GM19238 (cell line): ENCODE measurements at regions not wholly inside any gene's neighbourhood (a gene's known extent, or its start where the extent isn't known, plus 50 kb on each side); places are given as distances from the start of the nearest gene placed in this dataset.
"Not testable (repeated sequence)": the region's sequence is repeated elsewhere in the genome, so short reads cannot be mapped to it uniquely, and the experiment has no call there.

ENCODE experiments used
- DNase-seq: peaks from one replicate; pipeline ENCODE4 v3.0.0; 2011; ENCODE audit warnings: low spot score; ENCODE audit not compliant: insufficient read length

DNA sequence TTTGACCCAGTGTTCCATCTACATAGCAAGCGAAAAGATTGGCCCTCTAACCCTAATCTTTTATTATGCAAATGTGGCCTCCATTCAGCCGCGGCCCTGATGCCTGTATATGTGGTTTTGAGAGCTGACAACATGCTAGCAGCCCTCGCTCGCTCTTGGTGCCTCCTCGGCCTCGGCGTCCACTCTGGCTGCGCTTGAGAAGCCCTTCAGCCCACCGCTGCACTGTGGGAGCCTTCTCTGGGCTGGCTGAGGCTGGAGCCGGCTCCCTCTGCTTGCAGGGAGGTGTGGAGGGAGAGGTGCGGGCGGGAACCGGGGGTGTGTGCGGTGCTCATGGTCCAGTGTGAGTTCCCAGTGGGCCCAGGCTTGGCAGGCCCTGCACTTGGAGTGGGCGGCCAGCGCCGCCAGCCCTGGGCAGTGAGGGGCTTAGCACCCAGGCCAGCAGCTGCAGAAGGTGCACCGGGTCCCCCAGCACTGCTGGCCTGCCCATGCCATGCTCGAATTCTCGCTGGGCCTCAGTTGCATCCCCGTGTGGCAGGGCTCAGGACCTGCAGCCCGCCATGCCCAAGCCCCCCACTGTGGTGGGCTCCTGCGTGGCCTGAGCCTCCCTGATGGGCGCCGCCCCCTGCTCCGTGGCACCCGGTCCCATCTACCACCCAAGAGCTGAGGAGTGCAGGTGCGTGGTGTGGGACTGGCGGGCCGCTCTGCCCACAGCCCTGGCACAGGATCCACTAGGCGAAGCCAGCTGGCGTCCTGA lies 757.5 kb upstream of the CTNND2 start:
- no peak for DNase-seq

DNA sequence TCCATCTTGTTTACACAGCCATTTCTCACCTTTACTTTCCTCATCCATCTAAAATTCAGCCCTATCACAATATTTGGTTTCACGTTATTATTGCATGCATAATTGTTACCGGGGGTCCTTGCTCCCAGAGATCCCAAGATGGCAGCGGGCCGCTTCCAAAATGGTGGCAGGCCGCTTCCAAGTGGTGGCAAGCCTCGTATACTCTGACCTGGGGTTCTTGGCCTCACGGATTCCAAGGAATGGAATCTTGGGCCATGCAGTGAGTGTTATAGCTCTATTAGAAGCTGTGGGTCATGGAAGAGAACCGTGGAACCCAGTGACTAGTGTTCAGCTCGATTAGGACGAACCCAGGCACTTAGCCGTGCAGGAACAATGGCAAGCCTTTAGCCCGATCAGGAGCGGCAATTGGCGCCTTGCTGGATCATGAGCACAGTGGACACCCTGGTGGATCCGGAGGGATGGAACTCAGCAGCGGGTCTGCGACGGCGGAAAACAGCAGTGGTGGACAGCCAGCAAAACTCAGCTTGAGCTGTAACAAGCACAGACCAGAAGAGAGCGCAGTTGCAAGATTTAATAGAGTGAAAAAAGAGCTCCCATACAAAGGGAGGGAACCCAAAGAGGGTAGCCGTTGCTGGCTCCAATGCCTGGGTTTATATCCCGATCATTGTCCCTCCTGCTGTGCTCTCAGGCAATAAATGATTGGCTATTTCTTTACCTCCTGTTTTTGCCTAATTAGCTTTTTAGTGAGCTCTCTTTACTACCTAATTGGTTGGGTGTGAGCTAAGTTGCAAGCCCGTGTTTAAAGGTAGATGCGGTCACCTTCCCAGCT lies 756.2 kb upstream of the CTNND2 start:
- not testable (repeated sequence) for DNase-seq

DNA sequence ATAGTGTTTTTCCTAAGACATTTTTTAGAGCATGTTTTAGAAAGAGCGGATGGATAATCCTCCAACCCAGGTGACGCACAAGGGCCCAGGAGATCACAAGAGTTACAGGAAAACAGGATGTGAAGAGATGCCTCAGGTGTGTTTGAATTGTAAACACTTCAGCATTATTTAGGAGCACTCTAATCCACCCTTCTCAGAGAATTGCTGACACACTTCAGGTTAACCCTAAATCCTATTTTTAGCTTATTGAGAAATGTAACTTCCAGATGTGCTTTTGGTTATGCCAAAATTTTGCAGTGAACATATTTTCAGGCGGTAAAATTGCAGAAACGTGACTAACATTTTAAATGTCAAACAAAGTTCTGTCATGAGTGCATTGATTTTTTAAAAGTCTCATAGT lies 755.4 kb upstream of the CTNND2 start:
- no peak for DNase-seq

DNA sequence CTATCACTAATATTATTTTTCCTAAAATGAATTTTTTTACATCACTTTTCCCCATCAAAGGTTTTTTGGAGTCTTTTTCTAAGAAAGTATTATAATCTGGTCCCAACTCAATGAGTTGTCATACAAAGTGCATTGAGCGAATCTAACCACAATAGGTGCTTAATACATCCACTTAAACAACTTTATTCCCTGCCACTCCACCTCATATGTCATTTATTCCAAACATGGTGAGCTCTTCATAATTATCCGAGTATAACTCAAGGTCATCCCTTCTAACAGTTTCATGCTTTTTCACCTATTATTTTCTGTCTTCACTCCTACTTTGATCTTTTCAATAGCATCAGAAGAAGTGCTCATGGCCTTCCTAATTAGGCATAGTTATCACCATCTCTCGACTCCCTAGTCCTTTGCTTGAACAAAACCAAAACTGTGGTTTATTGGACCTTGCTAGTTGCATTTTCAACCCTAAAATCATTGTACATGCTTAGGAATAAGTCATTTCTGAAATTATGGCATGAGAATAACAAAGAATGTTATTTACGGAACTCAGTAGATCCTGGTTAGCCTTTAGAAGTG lies 754.7 kb upstream of the CTNND2 start:
- no peak for DNase-seq

DNA sequence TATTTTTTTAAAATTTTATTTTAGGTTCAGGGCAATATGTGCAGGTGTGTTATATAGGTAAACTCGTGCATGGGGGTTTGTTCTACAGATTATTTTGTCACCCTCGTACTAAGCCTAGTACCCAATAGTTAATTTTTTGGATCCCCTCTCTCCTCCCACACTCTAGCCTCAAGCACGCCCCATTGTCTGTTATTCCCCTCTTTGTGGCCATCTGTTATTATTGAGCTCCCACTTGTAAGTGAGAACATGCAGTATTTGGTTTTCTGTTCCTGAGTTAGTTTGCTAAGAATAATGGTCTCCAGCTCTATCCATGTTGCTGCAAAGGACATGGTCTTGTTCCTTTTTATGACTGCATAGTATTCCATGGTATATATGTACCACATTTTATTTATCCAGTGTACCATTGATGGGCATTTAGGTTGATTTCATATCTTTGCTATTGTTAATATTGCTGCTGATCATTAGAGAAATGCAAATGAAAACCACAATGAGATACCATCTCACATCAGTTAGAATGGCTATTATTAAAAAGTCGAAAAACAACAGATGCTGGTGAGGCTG lies 753.7 kb upstream of the CTNND2 start:
- DNase-seq = not testable (repeated sequence)

DNA sequence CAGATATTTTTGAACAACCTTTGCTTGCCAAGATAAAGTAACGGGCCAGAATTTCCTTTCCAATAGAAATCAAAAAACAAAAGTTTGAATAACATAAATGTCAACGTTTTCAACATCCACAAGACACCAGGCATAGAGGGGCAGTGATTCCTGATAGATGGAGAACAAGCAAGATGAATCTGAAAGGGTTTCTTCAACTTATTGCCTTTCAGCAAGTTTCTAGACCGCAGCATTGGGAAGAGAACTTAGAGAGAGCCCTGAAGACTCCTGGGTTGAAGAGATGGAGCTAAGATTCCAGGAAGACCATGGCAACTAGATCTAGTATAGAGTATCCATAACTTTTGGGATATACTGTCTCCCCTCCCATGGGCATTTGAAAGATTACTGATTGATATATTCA lies 751.4 kb upstream of the CTNND2 start:
- DNase-seq = no peak

DNA sequence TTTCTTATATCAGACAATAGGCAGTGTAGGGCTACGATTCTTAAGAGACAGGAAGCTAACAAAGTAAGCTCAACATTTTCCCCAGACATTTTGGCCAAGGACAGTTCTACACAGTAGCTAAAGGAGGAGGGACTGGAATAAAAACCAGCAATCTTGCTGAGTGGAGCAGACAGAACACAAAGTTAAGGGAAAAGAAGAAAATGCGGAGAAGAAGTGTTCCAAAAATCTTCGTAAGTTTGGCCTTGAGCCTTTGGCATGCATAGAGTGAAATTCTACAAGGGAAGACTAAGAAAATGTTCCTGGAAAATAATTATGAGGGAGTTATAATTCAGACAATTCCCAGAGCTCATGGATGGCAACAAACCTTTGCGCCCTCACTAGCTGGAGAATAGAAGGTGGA lies 748.0 kb upstream of the CTNND2 start:
- DNase-seq = no peak

DNA sequence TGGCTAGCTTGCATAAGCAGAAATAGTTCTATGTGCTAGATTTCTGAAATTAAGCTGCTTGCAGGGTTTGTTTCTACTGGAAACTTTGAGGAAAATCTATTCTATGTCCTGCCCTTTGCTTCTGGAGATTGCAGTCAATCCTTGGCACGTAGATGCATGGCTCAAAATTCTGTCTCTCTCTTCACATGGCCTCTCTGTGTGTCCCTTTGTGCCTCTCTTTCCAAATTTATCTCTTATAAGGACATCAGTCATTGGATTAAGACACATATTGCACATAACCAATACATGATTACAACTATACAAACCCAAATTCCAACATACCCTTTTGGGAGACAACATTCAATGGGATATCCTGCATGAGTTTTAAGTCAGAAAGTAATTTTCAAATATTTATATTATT lies 744.3 kb upstream of the CTNND2 start:
- DNase-seq = no peak

DNA sequence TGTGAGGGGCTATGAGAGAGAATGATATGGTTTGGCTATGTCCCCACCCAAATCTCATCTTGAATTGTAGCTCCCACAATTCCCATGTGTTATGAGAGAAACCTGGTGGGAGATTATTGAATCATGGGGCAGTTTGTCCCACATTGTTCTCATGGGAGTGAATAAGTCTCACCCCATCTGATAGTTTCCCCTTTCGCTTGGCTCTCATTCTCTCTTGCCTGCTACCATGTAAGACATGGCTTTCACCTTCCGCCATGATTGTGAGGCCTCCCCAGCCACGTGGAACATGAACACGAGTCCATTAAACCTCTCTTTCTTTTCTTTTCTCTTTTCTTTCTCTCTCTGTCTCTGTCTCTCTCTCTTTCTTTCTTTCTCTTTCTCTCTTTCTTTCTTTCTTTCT lies 743.4 kb upstream of the CTNND2 start:
- DNase-seq = no peak

DNA sequence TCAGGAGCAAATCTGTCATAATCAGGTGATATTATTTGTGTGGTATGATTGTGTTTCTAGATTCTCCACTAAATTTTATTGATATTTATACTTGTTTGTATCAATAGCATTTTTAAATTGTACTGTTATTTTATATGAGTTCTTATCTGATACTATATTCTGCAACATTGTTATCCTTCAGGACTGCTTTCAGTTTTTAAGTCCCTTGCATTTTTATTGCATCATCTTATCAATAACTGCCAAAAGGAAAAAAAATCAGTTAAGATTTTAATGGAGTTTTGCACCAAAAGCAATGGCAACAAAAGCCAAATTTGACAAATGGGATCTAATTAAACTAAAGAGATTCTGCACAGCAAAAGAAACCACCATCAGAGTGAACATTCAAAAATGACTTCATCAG lies 741.3 kb upstream of the CTNND2 start:
- no peak for DNase-seq

DNA sequence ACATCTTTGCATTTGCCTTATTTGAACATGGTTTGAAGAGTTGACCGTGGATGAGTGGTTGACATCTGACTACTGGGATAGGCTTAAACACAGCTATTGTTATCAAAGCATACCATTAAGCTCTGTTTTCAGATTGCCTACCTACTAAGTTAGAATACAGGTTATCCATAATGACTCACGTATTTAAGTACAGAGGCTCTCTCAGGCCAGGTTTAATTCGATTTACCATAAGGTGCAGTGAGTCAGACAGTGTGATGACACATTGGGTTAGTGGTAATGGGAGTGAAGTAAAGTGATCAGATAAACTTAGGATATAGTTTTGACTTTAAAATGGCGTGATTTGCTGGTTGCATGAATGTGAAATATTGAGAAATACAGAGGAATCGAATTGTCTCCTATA lies 732.0 kb upstream of the CTNND2 start:
- DNase-seq = no peak

DNA sequence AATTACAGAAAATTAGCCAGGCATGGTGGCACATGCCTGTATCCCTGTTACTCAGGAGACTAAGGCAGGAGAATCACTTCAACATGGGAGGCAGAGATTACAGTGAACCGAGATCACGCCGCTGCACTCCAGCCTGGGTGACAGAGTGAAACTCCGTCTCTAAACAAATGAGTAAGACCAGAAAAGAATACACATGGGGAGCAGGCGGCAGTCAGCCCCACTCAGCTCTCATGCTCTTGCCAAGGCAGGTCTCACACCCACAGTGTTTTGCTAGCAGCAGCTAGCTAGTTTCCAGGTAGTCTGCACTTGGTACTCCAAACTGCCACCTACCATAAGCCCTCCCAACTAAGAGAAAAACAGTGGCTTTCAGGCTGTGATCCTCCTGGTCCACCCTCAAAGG lies 722.3 kb upstream of the CTNND2 start:
- DNase-seq = no peak

DNA sequence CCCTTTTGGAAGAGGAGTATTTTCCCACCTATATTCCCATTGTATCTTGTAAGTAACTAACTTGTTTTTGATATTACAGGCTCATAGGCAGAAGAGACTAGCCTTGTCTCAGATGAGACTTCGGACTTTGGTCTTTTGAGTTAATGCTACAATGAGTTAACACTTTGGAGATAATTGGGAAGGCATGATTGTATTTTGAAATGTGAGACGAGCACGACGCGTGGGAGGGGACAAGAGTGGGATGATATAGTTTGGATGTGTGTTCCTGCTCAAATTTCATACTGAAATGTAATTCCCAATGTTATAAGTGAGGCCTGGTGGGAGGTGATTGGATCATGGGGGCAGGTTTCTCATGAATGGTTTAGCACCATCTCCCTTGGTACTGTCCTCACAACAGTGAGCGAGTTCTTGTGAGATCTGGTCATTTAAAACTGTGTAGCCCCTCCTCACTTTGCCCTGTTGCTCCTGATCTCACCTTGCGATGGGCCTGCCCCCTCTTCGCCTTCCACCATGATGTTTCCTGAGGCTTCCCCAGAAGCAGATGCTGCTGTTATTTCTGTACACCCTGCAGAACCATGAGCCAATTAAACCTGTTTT lies 721.5 kb upstream of the CTNND2 start:
- no peak for DNase-seq

DNA sequence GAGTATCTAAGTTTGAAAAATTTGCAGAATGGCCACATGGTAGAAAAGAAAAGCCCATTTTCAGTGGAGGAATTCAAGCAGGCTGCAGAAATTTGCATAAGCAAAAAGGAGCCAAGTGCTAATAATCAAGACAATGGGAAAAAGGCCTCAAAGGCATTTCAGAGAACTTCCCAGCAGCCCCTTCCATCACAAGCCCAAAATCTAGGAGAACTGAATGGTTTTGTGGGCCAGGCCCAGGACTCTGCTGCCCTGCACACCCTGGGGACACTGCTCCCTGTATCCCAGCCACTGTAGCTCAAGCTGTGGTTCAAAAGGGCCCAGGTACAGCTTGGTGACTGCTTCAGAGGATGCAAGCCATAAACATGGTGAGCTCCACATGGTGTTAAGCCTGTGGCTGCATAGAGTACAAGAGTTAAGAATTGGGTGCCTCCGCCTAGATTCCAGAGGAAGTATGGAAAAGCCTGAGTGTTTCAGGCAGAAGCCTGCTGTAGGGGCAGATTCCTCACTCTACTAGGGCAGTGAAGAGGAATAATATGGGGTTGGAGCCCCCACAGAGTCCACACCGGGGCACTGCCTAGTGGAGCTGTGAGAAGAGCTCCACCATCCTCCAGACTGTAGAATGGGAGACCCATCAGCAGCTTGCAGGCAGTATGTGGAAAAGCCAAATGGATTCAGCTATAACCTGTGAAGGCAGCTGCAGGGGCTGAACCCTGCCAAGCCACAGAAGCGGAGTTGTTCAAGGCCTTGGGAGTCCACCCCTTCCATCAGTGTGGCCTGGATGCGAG lies 720.7 kb upstream of the CTNND2 start:
- no peak for DNase-seq

DNA sequence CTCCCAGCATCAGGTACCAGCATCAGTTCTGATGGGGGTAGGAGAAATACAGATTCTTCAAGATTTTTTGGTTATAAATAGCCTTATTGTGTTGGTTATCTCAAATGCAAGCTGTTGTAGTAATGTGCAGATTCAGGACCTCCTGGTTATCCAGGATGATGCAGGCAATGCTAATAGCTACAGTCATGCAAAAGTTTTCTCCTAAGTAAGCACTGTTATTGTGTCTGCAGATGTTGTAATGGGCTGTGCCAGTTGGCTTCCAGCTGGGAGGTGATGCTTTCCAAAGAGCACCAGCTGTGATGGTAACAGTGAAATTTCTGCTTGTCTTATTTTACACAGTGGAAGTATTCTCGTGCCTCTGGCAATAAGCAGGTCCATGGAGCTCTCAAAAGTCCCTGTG lies 719.2 kb upstream of the CTNND2 start:
- DNase-seq = no peak

DNA sequence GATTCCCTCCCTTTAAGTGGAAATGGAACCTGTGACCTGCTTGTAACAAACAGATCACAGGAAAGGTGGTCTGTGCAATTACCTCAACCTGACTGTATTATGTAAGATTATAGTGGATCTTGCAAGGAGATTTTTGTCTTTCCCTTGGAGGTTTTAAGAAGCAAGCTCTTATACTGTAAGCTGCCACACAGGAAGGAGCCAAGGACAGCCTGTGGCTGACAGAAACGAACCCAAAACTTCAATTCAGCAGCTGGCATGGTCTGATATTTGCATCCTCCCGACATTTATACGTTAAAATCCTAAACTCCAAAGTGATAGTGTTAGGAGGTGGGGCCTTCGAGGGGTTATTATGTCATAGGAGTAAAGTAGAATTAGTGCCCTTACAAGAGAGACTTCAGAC lies 711.8 kb upstream of the CTNND2 start:
- DNase-seq = no peak

DNA sequence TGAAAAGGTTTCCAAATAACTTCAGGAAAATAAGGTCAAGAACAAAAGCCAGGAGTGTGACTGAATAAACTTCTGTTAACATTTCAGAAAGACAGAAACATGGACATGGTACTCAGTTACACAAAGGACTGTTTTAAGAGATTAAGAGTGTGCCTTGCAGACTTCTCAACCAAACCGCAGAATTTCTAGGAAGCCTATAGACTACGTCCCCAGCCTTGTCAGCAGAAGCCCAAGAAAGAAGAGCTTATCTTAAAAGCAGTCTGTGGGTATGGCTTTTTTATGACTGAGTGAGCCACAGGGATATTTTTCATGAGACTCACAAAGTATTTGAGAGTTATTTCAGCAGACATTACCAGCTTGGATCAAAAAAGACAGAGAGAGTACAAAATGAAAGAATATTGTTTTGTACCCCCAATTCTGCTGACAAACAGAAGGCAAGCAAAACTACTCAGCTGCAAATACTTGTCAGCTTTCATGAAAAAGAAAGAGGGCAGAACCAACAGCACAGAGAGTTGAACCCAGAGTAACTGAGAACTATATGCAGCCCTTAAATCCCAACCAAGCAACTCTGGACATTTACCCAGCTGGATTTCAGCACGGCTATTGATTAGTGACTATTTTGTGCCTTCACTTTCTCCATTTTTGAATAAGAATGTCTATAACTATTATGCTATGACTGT lies 711.0 kb upstream of the CTNND2 start:
- no peak for DNase-seq

DNA sequence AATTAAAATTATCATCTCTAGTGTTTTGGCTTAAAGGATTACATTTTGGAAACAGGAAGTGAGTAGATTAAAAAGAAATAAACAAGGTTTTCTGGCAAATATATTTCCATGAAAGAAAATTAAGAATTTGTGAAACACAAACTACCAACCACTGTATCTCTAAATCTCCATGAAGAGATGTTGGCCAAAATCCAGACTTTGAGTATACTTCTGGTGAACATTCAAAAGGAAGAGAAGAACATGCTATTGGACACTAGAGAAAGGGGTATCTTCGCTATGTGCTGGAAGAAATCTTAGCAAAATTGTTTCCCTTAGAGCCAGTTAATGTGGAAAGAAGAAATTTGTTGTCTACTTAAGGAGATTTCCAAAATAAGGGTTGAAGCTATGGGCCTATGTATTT lies 710.4 kb upstream of the CTNND2 start:
- no peak for DNase-seq

DNA sequence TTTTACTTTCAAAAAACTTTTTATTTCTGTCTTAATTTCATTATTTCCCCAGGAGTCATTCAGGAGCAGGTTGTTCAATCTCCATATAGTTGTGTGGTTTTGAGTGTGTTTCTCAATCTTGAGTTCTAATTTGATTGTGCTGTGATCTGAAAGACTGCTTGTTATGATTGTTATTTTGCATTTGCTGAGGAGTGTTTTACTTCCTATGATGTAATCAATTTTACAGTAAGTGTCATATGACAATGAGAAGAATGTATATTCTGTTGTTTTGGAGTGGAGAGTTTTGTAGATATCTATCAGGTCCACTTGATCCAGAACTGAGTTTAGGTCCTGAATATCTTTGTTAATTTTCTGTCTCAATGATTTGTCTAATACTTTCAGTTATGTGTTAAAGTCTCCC lies 706.9 kb upstream of the CTNND2 start:
- DNase-seq = no peak

DNA sequence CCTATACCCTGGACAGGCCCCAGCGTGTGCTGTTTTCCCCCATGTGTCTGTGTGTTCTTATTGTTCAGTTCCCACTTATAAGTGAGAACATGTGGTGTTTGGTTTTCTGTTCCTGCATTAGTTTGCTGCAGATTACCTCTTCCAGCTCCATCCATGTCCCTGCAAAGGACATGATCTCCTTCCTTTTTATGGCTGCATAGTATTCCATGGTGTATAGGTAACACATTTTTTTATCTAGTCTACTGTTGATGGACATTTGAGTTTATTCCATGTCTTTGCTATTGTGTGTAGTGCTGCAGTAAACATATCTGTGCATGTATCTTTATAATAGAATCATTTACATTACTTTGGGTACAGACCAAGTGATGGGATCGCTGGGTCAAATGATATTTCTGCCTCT lies 703.6 kb upstream of the CTNND2 start:
- DNase-seq = not testable (repeated sequence)

DNA sequence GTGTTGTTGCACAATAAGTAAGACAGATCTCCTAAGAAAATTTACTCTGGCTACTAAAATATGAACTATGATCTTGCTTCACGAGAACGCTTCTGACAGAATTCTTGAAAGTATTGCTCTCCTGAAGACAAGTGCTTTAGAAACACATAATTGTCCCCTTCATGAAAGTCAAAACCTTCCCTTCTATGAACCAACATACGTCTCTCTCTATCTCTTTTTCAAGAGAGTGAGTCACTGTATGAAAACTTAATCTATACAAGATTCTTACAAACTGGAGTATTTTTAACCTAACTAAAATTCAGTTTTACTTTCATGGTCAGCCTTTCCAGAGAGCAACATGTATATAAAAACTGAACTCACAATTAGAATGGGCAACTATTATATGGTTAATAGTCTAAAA lies 688.0 kb upstream of the CTNND2 start:
- no peak for DNase-seq
